Transverse colon (tissue), 4 donors: ENCODE measurements at regions not wholly inside any gene's neighbourhood (a gene's known extent, or its start where the extent isn't known, plus 50 kb on each side); places are given as distances from the start of the nearest gene placed in this dataset.

Source experiments
- CTCF ChIP-seq, 5 experiments: fragments of 200-600 bp in 3 of 5; fragments of 450-650 bp in 2 of 5; sonication (generic) in 3 of 5; IDR thresholded peaks; 1 replicate in 2 of 5; 2 replicates in 3 of 5; pipeline ENCODE4 v1.5.1; 2016 to 2017; ENCODE audit warnings: antibody characterized with exemption in 5 of 5, inconsistent platforms in 3 of 5, mild to moderate bottlenecking in 2 of 5, moderate library complexity in 1 of 5
- POLR2A ChIP-seq: fragments of 450-650 bp; IDR thresholded peaks from one replicate; pipeline ENCODE4 v1.6.1; 2016; ENCODE audit warnings: antibody characterized with exemption, mild to moderate bottlenecking, moderate library complexity
- POLR2AphosphoS5 ChIP-seq, 3 donors: sonication (generic); formaldehyde crosslinking; IDR thresholded peaks; one replicate each; pipeline ENCODE4 v1.6.1; 2016; ENCODE audit warnings: antibody characterized with exemption in 3 of 3

DNA sequence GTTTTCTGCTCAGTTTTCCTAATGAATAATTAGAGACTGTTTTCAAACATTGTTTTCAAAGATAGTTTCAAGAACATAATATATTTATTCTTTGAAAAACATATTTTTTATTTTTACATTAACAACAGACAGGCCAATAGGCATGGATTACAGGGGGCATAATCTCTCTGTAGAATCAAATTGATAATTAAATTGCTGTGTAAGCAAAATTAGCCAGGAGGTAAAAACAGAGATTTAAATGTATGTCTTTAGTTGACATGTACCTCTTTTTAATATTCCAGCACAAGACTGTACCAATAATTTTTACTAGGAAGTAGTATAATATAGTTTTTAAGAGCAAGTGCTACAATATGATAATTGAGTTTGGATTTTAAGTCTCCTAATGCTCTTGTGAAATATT, 1444.5 kb downstream of the BRINP3 start:
- TF ChIP-seq CTCF (IDR thresholded peaks at IDR 0.05), result no peak
- no peak for TF ChIP-seq POLR2AphosphoS5 (IDR thresholded peaks at IDR 0.05)
- TF ChIP-seq POLR2A, result no peak
